GM12878 (cell line): ENCODE measurements at regions not wholly inside any gene's neighbourhood (a gene's known extent, or its start where the extent isn't known, plus 50 kb on each side); places are given as distances from the start of the nearest gene placed in this dataset.

ENCODE experiments used
- ATAC-seq: fragments of 200-7000 bp; cut with Tn5 transposase; 3 replicates; pipeline ENCODE4 v1.9.1; 2020; ENCODE audit warnings: mild to moderate bottlenecking, moderate library complexity
- BruUV-seq: library from RNA; stranded (reverse); fragments of 400-500 nt; replicated peaks from 2 replicates; lab custom pipeline; 2021; lab: Mats Ljungman, UMichigan
- CTCF ChIA-PET: fragments of 300-600 bp; sonication (Branson Sonifier 250); formaldehyde crosslinking; extraction: SDS; loops from one replicate; lab custom pipeline; 2021; ENCODE audit warnings: inconsistent platforms; lab: Yijun Ruan, JAX
- POLR2A ChIA-PET: fragments of 350-600 bp; formaldehyde crosslinking; extraction: SDS; loops from one replicate; lab custom pipeline; 2021; ENCODE audit warnings: inconsistent platforms; lab: Charles Lee
- RAD21 ChIA-PET: fragments of 300-600 bp; sonication (Branson Sonifier 250); formaldehyde crosslinking; loops from one replicate; lab custom pipeline; 2023; ENCODE audit warnings: antibody characterized with exemption; ENCODE audit not compliant: unreplicated experiment; lab: Charles Lee
- SMC1A ChIA-PET: fragments of 300-600 bp; sonication (Branson Sonifier 250); formaldehyde crosslinking; loops from one replicate; lab custom pipeline; 2023; ENCODE audit not compliant: unreplicated experiment, uncharacterized antibody; lab: Charles Lee
- DNase-seq: peaks from one replicate; pipeline ENCODE4 v3.0.0-alpha.2; 2011; ENCODE audit warnings: low read depth, low spot score
- FAIRE-seq: peaks from 3 replicates; lab custom pipeline; 2011; peaks lifted over from hg19 to GRCh38; lab: Jason Lieb, UNC
- H2AFZ ChIP-seq: 2 replicates; pipeline ENCODE4 v1.6.0; 2011; ENCODE audit warnings: low read depth, low read length, control low read depth; ENCODE audit not compliant: control insufficient read depth
- H3K27ac ChIP-seq: 2 replicates; pipeline ENCODE4 v1.5.1; 2011; ENCODE audit warnings: control low read depth; ENCODE audit not compliant: control insufficient read depth, insufficient read depth
- H3K27me3 ChIP-seq, 2 experiments: replicated peaks in 1 of 2; 2 replicates each; pipeline versions ENCODE4 v1.6.0 to v1.6.1; 2011; ENCODE audit warnings: low read length in 1 of 2; ENCODE audit not compliant: control insufficient read depth in 2 of 2, insufficient read depth in 2 of 2
- H3K36me3 ChIP-seq, 2 experiments: 2 replicates each; pipeline ENCODE4 v1.5.1; 2011; ENCODE audit warnings: low read length in 1 of 2; ENCODE audit not compliant: control insufficient read depth in 2 of 2, insufficient read depth in 2 of 2
- H3K4me1 ChIP-seq: 2 replicates; pipeline ENCODE4 v1.6.1; 2011; ENCODE audit warnings: mild to moderate bottlenecking, low read length, moderate library complexity, mixed read lengths; ENCODE audit not compliant: control insufficient read depth, insufficient read depth
- H3K4me2 ChIP-seq: 2 replicates; pipeline ENCODE4 v1.6.0; 2011; ENCODE audit warnings: control low read depth; ENCODE audit not compliant: control insufficient read depth, insufficient read depth
- H3K4me3 ChIP-seq: fragments of 200-600 bp; sonication (generic); 2 replicates; pipeline ENCODE4 v1.5.1; 2016
- H3K79me2 ChIP-seq: 2 replicates; pipeline ENCODE4 v1.6.0; 2011; ENCODE audit warnings: low read length; ENCODE audit not compliant: control insufficient read depth, insufficient read depth
- H3K9ac ChIP-seq: 2 replicates; pipeline ENCODE4 v1.8.0; 2011; ENCODE audit warnings: low read length, control low read depth, mixed read lengths; ENCODE audit not compliant: control insufficient read depth, insufficient read depth
- H3K9me3 ChIP-seq: replicated peaks from 3 replicates; pipeline ENCODE4 v1.5.1; 2011; ENCODE audit warnings: mild to moderate bottlenecking, low read length; ENCODE audit not compliant: control insufficient read depth, insufficient read depth
- H4K20me1 ChIP-seq: 2 replicates; pipeline ENCODE4 v1.6.0; 2011; ENCODE audit not compliant: control insufficient read depth, insufficient read depth
- CBFB ChIP-seq: IDR thresholded peaks from 2 replicates; pipeline ENCODE4 v1.6.1; 2016; ENCODE audit warnings: antibody characterized with exemption, low read depth
- CBX3 ChIP-seq: fragments of 200-600 bp; sonication (generic); IDR thresholded peaks from 2 replicates; pipeline ENCODE4 v1.6.1; 2016; ENCODE audit warnings: low read depth, borderline replicate concordance
- DPF2 ChIP-seq: fragments of 450-650 bp; IDR thresholded peaks from 2 replicates; pipeline ENCODE4 v1.6.1; 2017; ENCODE audit warnings: mild to moderate bottlenecking
- ESRRA ChIP-seq: IDR thresholded peaks from 2 replicates; pipeline ENCODE4 v1.6.1; 2012; ENCODE audit warnings: mild to moderate bottlenecking, low read length, improper control_type of control experiment
- FOS ChIP-seq: IDR thresholded peaks from 3 replicates; pipeline ENCODE4 v1.6.1; 2011; ENCODE audit warnings: borderline replicate concordance; ENCODE audit not compliant: insufficient read length; ENCODE audit errors: extremely low read depth
- GABPA ChIP-seq: IDR thresholded peaks from 2 replicates; pipeline ENCODE4 v1.6.1; 2014; ENCODE audit warnings: antibody characterized with exemption, low read depth, mild to moderate bottlenecking, inconsistent platforms
- IRF4 ChIP-seq: IDR thresholded peaks from 2 replicates; pipeline ENCODE4 v1.6.1; 2011; ENCODE audit warnings: low read depth, low read length
- KLF5 ChIP-seq: fragments of 450-650 bp; IDR thresholded peaks from 2 replicates; pipeline ENCODE4 v1.6.1; 2014; ENCODE audit warnings: mild to moderate bottlenecking; ENCODE audit not compliant: partially characterized antibody
- NFXL1 ChIP-seq: fragments of 450-650 bp; IDR thresholded peaks from 2 replicates; pipeline ENCODE4 v1.6.1; 2017; ENCODE audit warnings: antibody characterized with exemption, mild to moderate bottlenecking, borderline replicate concordance
- WGBS: methylation state at CpG from one replicate; pipeline ENCODE4 v1.1.6; 2016; ENCODE audit warnings: low lambda C conversion rate; ENCODE audit not compliant: insufficient replicate concordance, insufficient coverage; ENCODE audit errors: missing lambda C conversion rate; 5-methylcytosine and 5-hydroxymethylcytosine counted together
- in situ Hi-C: fragments of 300-500 bp; cut with MboI; formaldehyde crosslinking; loops from 9 replicates; pipeline ENCODE4 v1.14.3; 2018; ENCODE audit warnings: mixed read lengths
- intact Hi-C: fragments of 100-400 bp; cut with micrococcal nuclease; formaldehyde crosslinking; loops from one replicate; pipeline ENCODE4 v1.14.2; 2022; ENCODE audit not compliant: unreplicated experiment
- TF ChIP-seq, protein P1 (sequence below): IDR thresholded peaks from 2 replicates; pipeline ENCODE4 v1.6.1; 2011; ENCODE audit warnings: borderline replicate concordance, low read depth, mild to moderate bottlenecking, moderate library complexity, low read length; ENCODE audit not compliant: insufficient read depth, poor library complexity, severe bottlenecking
- TF ChIP-seq, protein P2 (sequence below): fragments of 450-650 bp; IDR thresholded peaks from 2 replicates; pipeline ENCODE4 v1.6.1; 2017; ENCODE audit warnings: mild to moderate bottlenecking, moderate library complexity

DNA sequence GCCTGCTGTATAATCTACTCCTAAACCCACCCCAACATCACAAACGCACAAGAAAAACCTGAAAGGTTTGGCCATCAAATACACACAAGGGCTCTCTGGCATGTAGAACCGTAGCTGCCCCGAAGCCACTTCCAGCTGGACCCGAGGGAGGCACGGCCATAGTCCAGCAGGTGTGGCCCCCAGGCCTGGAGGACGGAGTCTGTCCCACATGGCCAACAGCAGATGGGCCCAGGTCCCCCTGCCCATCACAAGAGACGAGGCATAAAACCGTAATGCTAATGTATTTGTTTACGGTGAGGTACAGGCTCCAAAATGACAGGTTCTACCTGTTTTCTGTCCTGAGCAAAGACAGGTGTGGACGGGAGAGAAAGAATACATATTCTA lies 234.2 kb downstream of the SYK start:
- TF ChIP-seq GABPA (no peak), CBFB (no peak), CBX3 (no peak)
- TF ChIP-seq, protein P1, sequence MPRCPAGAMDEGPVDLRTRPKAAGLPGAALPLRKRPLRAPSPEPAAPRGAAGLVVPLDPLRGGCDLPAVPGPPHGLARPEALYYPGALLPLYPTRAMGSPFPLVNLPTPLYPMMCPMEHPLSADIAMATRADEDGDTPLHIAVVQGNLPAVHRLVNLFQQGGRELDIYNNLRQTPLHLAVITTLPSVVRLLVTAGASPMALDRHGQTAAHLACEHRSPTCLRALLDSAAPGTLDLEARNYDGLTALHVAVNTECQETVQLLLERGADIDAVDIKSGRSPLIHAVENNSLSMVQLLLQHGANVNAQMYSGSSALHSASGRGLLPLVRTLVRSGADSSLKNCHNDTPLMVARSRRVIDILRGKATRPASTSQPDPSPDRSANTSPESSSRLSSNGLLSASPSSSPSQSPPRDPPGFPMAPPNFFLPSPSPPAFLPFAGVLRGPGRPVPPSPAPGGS = no peak
- TF ChIP-seq, all 136 proteins: peak for 0
- H3K4me2 ChIP-seq = peak overlapping the region; percentile 36

DNA sequence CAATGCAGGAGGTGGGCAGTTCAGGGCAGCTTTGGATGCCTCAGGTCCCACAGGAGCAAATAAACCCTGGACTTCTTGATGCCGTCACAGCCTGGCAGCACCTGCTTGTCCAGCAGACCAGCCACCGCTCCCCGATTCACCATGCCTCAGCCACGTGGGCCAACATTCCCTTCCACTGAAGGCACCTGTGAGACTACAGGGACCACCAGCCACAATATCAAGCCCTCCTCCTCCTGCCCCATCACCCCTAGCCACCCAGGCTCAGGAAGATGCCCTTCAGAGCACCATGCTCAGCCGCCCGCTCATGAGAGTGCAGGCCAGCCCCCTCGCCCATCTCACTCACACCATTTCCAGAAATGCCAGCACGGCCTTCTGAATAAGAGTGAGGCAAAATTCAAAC lies 234.7 kb downstream of the SYK start:
- Histone ChIP-seq H3K79me2 (no peaks in the 10 kb centered on the region), H3K9me3 (no peaks in the 10 kb centered on the region), H4K20me1 (no peaks in the 10 kb centered on the region), H2AFZ (no peak overlapping the region), H3K4me3 (no peak overlapping the region), H3K4me1 (peaks cover 30% of the 10 kb centered on the region), H3K27ac (no peak overlapping the region), H3K27me3 (peaks cover 0 to 5% of the 10 kb centered on the region in 2 experiments; a peak in 3 of 4 replicates), H3K4me2 (no peak overlapping the region), H3K9ac (no peak overlapping the region), H3K36me3 (no peaks in the 10 kb centered on the region)
- FAIRE-seq (no peak), ATAC-seq (no peak), DNase-seq (no peak)
- 65% methylated on average over 7 of the region's 8 CpGs for WGBS
- in situ Hi-C loops = no loop called here
- BruUV-seq = no TSS peak
- ChIA-PET CTCF (interaction anchor here (1.1 kb wide), 1 partner anchor 389 kb away, joined by 5 read pairs; no protein-coding TSS in a partner anchor), RAD21 (no interaction called here), SMC1A (no interaction called here), POLR2A (no interaction called here)
- intact Hi-C loops = loop anchor here (5.0 to 10.0 kb wide), 3 partner anchors 119 to 648 kb away; no protein-coding TSS in a partner anchor
- no peak for TF ChIP-seq NFXL1
- TF ChIP-seq DPF2 = no peak
- no peak for TF ChIP-seq IRF4
- TF ChIP-seq, protein P2, sequence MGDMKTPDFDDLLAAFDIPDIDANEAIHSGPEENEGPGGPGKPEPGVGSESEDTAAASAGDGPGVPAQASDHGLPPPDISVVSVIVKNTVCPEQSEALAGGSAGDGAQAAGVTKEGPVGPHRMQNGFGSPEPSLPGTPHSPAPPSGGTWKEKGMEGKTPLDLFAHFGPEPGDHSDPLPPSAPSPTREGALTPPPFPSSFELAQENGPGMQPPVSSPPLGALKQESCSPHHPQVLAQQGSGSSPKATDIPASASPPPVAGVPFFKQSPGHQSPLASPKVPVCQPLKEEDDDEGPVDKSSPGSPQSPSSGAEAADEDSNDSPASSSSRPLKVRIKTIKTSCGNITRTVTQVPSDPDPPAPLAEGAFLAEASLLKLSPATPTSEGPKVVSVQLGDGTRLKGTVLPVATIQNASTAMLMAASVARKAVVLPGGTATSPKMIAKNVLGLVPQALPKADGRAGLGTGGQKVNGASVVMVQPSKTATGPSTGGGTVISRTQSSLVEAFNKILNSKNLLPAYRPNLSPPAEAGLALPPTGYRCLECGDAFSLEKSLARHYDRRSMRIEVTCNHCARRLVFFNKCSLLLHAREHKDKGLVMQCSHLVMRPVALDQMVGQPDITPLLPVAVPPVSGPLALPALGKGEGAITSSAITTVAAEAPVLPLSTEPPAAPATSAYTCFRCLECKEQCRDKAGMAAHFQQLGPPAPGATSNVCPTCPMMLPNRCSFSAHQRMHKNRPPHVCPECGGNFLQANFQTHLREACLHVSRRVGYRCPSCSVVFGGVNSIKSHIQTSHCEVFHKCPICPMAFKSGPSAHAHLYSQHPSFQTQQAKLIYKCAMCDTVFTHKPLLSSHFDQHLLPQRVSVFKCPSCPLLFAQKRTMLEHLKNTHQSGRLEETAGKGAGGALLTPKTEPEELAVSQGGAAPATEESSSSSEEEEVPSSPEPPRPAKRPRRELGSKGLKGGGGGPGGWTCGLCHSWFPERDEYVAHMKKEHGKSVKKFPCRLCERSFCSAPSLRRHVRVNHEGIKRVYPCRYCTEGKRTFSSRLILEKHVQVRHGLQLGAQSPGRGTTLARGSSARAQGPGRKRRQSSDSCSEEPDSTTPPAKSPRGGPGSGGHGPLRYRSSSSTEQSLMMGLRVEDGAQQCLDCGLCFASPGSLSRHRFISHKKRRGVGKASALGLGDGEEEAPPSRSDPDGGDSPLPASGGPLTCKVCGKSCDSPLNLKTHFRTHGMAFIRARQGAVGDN = no peak
- no peak for TF ChIP-seq KLF5
- no peak for TF ChIP-seq ESRRA
- no peak for TF ChIP-seq FOS

More for the DNA sequence above, 234.2 kb downstream of the SYK start:
- Histone ChIP-seq H2AFZ (no peak overlapping the region), H3K9me3 (no peaks in the 10 kb centered on the region), H3K27me3 (peaks cover 0 to 5% of the 10 kb centered on the region in 2 experiments; a peak in 3 of 4 replicates), H3K79me2 (no peaks in the 10 kb centered on the region), H3K27ac (peak overlapping the region; percentile 35; the same call in 1 of the 2 replicates), H3K4me3 (peak overlapping the region; percentile 1; the same call in 1 of the 2 replicates), H3K4me1 (peaks cover 30% of the 10 kb centered on the region), H3K36me3 (no peaks in the 10 kb centered on the region), H3K9ac (no peak overlapping the region), H4K20me1 (no peaks in the 10 kb centered on the region)
- in situ Hi-C loops (no loop called here), intact Hi-C loops (loop anchor here (5.0 to 10.0 kb wide), 3 partner anchors 119 to 649 kb away; no protein-coding TSS in a partner anchor)
- FAIRE-seq (no peak), DNase-seq (no peak), ATAC-seq (no peak; the same call in 2 of the 3 replicates)
- SMC1A ChIA-PET = interaction anchor here (1.5 kb wide), 1 partner anchor 120 kb away, joined by 5 read pairs; no protein-coding TSS in a partner anchor
- 34% methylated on average over 10 of the region's 10 CpGs for WGBS
- BruUV-seq = no TSS peak
- POLR2A ChIA-PET = no interaction called here
- RAD21 ChIA-PET = interaction anchor here (1.0 kb wide), 1 partner anchor 121 kb away, joined by 6 read pairs; no protein-coding TSS in a partner anchor
- CTCF ChIA-PET = interaction anchor here (1.1 to 6.3 kb wide), 3 partner anchors 121 to 396 kb away, joined by 4 to 33 read pairs (median 28); partner anchors contain the start of gene NFIL3
